Gastroesophageal sphincter (tissue), 4 donors: ENCODE measurements at regions not wholly inside any gene's neighbourhood (a gene's known extent, or its start where the extent isn't known, plus 50 kb on each side); places are given as distances from the start of the nearest gene placed in this dataset.

Experiments
- ATAC-seq: fragments of 150-250 bp; one replicate; pipeline ENCODE4 v1.9.1; 2016; ENCODE audit warnings: mild to moderate bottlenecking, moderate library complexity
- H3K27ac ChIP-seq, 4 donors: fragments of 200-600 bp; sonication (generic) in 3 of 4; 1 replicate in 3 of 4; 2 replicates in 1 of 4; pipeline ENCODE4 v1.5.1; 2016 to 2019
- H3K27me3 ChIP-seq: fragments of 200-600 bp; sonication (generic); one replicate; pipeline ENCODE4 v1.5.1; 2019
- H3K36me3 ChIP-seq, 2 donors: fragments of 200-600 bp; sonication (generic); one replicate each; pipeline ENCODE4 v1.5.1; 2019; ENCODE audit warnings: control low read depth in 1 of 2
- H3K4me1 ChIP-seq, 3 donors: fragments of 200-600 bp; sonication (generic); 1 replicate in 2 of 3; 2 replicates in 1 of 3; pipeline ENCODE4 v1.5.1; 2016 to 2019; ENCODE audit warnings: control low read depth in 2 of 3
- H3K4me3 ChIP-seq, 2 donors: fragments of 200-600 bp; sonication (generic); one replicate each; pipeline ENCODE4 v1.5.1; 2019; ENCODE audit warnings: mild to moderate bottlenecking in 1 of 2, moderate library complexity in 1 of 2
- H3K9me3 ChIP-seq, 3 donors: fragments of 200-600 bp; sonication (generic); one replicate each; pipeline ENCODE4 v1.5.1; 2017 to 2019; ENCODE audit warnings: control low read depth in 2 of 3
- CTCF ChIP-seq, 4 experiments: fragments of 200-600 bp in 2 of 4; fragments of 450-650 bp in 2 of 4; sonication (generic) in 1 of 4; IDR thresholded peaks; one replicate each; pipeline ENCODE4 v1.5.1; 2017 to 2019; ENCODE audit warnings: antibody characterized with exemption in 4 of 4, mild to moderate bottlenecking in 2 of 4, moderate library complexity in 2 of 4
- EP300 ChIP-seq: sonication (generic); formaldehyde crosslinking; IDR thresholded peaks from one replicate; pipeline ENCODE4 v1.6.1; 2017; ENCODE audit warnings: antibody characterized with exemption, mild to moderate bottlenecking
- POLR2A ChIP-seq, 2 donors: fragments of 450-650 bp; IDR thresholded peaks; one replicate each; pipeline ENCODE4 v1.6.1; 2017; ENCODE audit warnings: antibody characterized with exemption in 2 of 2, mild to moderate bottlenecking in 2 of 2, moderate library complexity in 1 of 2
- POLR2AphosphoS5 ChIP-seq: sonication (generic); formaldehyde crosslinking; IDR thresholded peaks from one replicate; pipeline ENCODE4 v1.6.1; 2017; ENCODE audit warnings: antibody characterized with exemption
- WGBS, 2 donors: methylation state at CpG; one replicate each; pipeline ENCODE4 v1.1.5; 2018; ENCODE audit warnings: low coverage in 1 of 2; 5-methylcytosine and 5-hydroxymethylcytosine counted together

GRCh38 chr4:58127680-58128079 lies 1017.5 kb upstream of the IGFBP7 start:
- H3K27ac ChIP-seq = no peak overlapping the region
- WGBS, 2 donors = 89 to 91% methylated on average over 1 of the region's 1 CpG
- H3K36me3 ChIP-seq = no peaks in the 10 kb centered on the region
- no peaks in the 10 kb centered on the region for H3K27me3 ChIP-seq
- no peaks in the 10 kb centered on the region for H3K9me3 ChIP-seq
- TF ChIP-seq POLR2AphosphoS5 (no peak), EP300 (no peak), CTCF (IDR thresholded peaks at IDR 0.05) (no peak), POLR2A (IDR thresholded peaks at IDR 0.05) (no peak)
- no peaks in the 10 kb centered on the region for H3K4me1 ChIP-seq
- no peak overlapping the region for H3K4me3 ChIP-seq
- ATAC-seq = no peak

GRCh38 chr4:58119298-58119697 lies 1009.1 kb upstream of the IGFBP7 start:
- 90 to 100% methylated on average over 3 of the region's 3 CpGs for WGBS, 2 donors
- no peaks in the 10 kb centered on the region for H3K9me3 ChIP-seq

GRCh38 chr4:58113126-58113525 lies 1002.9 kb upstream of the IGFBP7 start:
- TF ChIP-seq POLR2AphosphoS5 = no peak
- no peak for TF ChIP-seq POLR2A (IDR thresholded peaks at IDR 0.05)
- TF ChIP-seq EP300 = no peak
- TF ChIP-seq CTCF (IDR thresholded peaks at IDR 0.05) = no peak
- H3K4me1 ChIP-seq = no peaks in the 10 kb centered on the region
- H3K27ac ChIP-seq = no peak overlapping the region
- no peaks in the 10 kb centered on the region for H3K36me3 ChIP-seq
- H3K4me3 ChIP-seq = no peak overlapping the region
- 11 to 40% methylated on average over 1 of the region's 2 CpGs for WGBS, 2 donors
- ATAC-seq = no peak
- H3K9me3 ChIP-seq = no peaks in the 10 kb centered on the region
- no peaks in the 10 kb centered on the region for H3K27me3 ChIP-seq

More at GRCh38 chr4:58119298-58119697, 1009.1 kb upstream of the IGFBP7 start:
- no peak for TF ChIP-seq CTCF (IDR thresholded peaks at IDR 0.05)
- no peak for TF ChIP-seq POLR2AphosphoS5
- no peak for TF ChIP-seq EP300
- TF ChIP-seq POLR2A (IDR thresholded peaks at IDR 0.05) = no peak
- ATAC-seq = no peak
- H3K36me3 ChIP-seq = no peaks in the 10 kb centered on the region
- H3K27me3 ChIP-seq = no peaks in the 10 kb centered on the region
- no peak overlapping the region for H3K27ac ChIP-seq
- H3K4me1 ChIP-seq = no peaks in the 10 kb centered on the region
- no peak overlapping the region for H3K4me3 ChIP-seq

DNA sequence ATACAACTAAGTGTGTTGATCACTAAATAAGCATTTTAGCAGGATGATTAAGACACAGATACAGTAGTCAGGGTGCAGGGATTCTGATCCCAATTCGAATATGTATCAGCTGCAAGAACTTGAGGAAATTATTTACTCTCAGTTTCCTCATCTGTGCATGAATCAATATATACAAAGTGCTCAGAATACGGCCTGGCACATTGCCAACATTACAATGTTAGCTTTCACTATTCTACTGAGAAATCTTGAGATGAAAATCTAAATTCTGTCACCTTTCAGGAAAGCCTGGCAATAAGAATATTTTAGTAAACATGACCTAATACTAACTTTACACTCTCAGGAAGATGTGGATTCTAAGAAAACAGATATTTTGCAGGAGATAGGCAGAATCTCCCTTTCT lies 1001.6 kb upstream of the IGFBP7 start:
- TF ChIP-seq POLR2A (IDR thresholded peaks at IDR 0.05) (no peak), CTCF (IDR thresholded peaks at IDR 0.05) (no peak), POLR2AphosphoS5 (no peak), EP300 (no peak)
- no peaks in the 10 kb centered on the region for H3K9me3 ChIP-seq
- WGBS, 2 donors = 43 to 54% methylated on average over 2 of the region's 2 CpGs

DNA sequence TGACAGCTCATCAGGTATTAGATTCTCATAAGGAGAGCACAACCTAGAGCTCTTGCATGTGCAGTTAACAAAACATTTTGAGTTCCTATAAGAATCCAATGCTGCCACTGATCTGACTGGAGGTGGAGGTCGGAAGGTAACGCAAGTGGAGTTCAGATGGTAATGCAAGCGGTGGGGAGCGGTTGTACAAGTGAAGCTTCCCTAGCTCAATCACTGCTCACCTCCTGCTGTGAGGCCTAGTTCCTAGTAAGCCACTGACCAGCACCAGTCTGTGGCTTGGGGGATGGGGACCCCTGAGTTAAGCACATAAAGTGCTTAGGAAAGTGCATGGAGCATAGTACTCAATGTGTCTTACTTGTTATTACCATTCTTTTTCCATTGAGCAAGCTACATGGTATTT lies 983.2 kb upstream of the IGFBP7 start:
- Histone ChIP-seq H3K9me3 (no peaks in the 10 kb centered on the region), H3K36me3 (no peaks in the 10 kb centered on the region), H3K27ac (no peak overlapping the region), H3K4me1 (peaks cover 0 to 13% (median 0%) of the 10 kb centered on the region in 3 donors), H3K4me3 (no peak overlapping the region), H3K27me3 (no peaks in the 10 kb centered on the region)
- WGBS, 2 donors = 97 to 100% methylated on average over 4 of the region's 4 CpGs
- ATAC-seq = no peak
- TF ChIP-seq POLR2A (IDR thresholded peaks at IDR 0.05) (no peak), EP300 (no peak), POLR2AphosphoS5 (no peak), CTCF (IDR thresholded peaks at IDR 0.05) (no peak)

More for the DNA sequence above, 1001.6 kb upstream of the IGFBP7 start:
- no peak for ATAC-seq
- H3K36me3 ChIP-seq = no peaks in the 10 kb centered on the region
- no peak overlapping the region for H3K4me3 ChIP-seq
- no peaks in the 10 kb centered on the region for H3K27me3 ChIP-seq
- H3K27ac ChIP-seq = no peak overlapping the region
- no peaks in the 10 kb centered on the region for H3K4me1 ChIP-seq
